ENCODE measurements at regions not wholly inside any gene's neighbourhood (a gene's known extent, or its start where the extent isn't known, plus 50 kb on each side); places are given as distances from the start of the nearest gene placed in this dataset.

DNA sequence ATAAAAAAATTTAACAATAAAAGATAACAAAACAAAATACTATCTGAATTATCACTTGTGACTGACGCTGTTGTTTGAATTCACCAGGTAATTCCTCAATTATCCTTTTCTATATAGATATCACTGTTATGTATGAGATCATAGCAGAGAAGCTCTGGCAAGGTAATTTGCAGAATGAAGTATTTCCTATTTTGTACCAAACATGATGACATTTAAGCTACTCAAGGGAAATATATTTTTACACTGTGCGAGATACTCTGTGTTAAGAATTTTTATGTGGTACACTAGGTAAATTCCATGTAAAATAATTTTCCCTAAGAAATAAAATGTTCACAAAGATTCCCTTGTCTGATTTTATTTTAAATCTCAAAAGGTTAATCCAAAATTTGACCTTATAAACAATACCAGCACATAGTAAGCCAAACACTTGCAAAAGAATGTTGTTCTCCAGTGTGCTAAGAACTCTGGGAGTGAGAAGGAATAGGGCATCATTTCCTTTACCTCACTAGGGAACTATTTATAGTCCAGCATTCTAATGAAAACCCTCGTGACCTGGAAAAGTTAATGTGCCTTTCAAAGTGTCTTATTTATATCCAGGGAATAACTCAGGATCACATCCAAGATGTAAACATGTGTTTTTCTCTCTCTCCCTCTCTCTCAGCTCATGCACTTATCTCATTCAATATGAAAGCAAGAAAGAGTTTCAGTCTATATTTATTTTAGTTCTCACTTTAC lies 115.2 kb upstream of the RAP1B start:
- no peak for TF ChIP-seq POLR2A (IDR thresholded peaks at IDR 0.05; ENCODE audit: low read length)
- no peak for TF ChIP-seq GATA1 (IDR thresholded peaks at IDR 0.05; ENCODE audit: low read depth, low read length)

Data from erythroblast (primary cell).